ENCODE measurements at regions not wholly inside any gene's neighbourhood (a gene's known extent, or its start where the extent isn't known, plus 50 kb on each side); places are given as distances from the start of the nearest gene placed in this dataset.

- H3K4me3 ChIP-seq (ENCODE audit: low read depth, low read length), result no peak overlapping the region
Measured at GRCh38 chrX:95628796-95629195, 1055.8 kb upstream of the DIAPH2 start.

GRCh38 chrX:95629737-95630136, 1054.9 kb upstream of the DIAPH2 start:
- no peak for TF ChIP-seq CTCF (IDR thresholded peaks at IDR 0.05; ENCODE audit: insufficient read depth, low read length)

More at GRCh38 chrX:95628796-95629195, 1055.8 kb upstream of the DIAPH2 start:
- TF ChIP-seq CTCF (IDR thresholded peaks at IDR 0.05; ENCODE audit: insufficient read depth, low read length), result no peak
- DNase-seq (ENCODE audit: low read depth), result no peak

GRCh38 chrX:95640226-95640625, 1044.4 kb upstream of the DIAPH2 start:
- DNase-seq (ENCODE audit: low read depth), result peak; percentile 0
- no peak for TF ChIP-seq CTCF (IDR thresholded peaks at IDR 0.05; ENCODE audit: insufficient read depth, low read length)
- no peak overlapping the region for H3K4me3 ChIP-seq (ENCODE audit: low read depth, low read length)

More at GRCh38 chrX:95629737-95630136, 1054.9 kb upstream of the DIAPH2 start:
- DNase-seq (ENCODE audit: low read depth), result no peak
- no peak overlapping the region for H3K4me3 ChIP-seq (ENCODE audit: low read depth, low read length)

GRCh38 chrX:95645738-95646137, 1038.9 kb upstream of the DIAPH2 start:
- no peak for TF ChIP-seq CTCF (IDR thresholded peaks at IDR 0.05; ENCODE audit: insufficient read depth, low read length)
- no peak overlapping the region for H3K4me3 ChIP-seq (ENCODE audit: low read depth, low read length)
- DNase-seq (ENCODE audit: low read depth), result no peak

GRCh38 chrX:95662200-95662599, 1022.4 kb upstream of the DIAPH2 start:
- DNase-seq (ENCODE audit: low read depth), result no peak
- H3K4me3 ChIP-seq (ENCODE audit: low read depth, low read length), result no peak overlapping the region
- TF ChIP-seq CTCF (IDR thresholded peaks at IDR 0.05; ENCODE audit: insufficient read depth, low read length), result no peak

- DNase-seq (ENCODE audit: low read depth), result no peak
- TF ChIP-seq CTCF (IDR thresholded peaks at IDR 0.05; ENCODE audit: insufficient read depth, low read length), result no peak
- H3K4me3 ChIP-seq (ENCODE audit: low read depth, low read length), result no peak overlapping the region
Measured at GRCh38 chrX:95666056-95666455, 1018.6 kb upstream of the DIAPH2 start.

GRCh38 chrX:95675011-95675410, 1009.6 kb upstream of the DIAPH2 start:
- DNase-seq (ENCODE audit: low read depth), result no peak
- no peak overlapping the region for H3K4me3 ChIP-seq (ENCODE audit: low read depth, low read length)
- no peak for TF ChIP-seq CTCF (IDR thresholded peaks at IDR 0.05; ENCODE audit: insufficient read depth, low read length)

Measured in fibroblast of the aortic adventitia (primary cell).